ENCODE measurements at regions not wholly inside any gene's neighbourhood (a gene's known extent, or its start where the extent isn't known, plus 50 kb on each side); places are given as distances from the start of the nearest gene placed in this dataset.
A peak's percentile ranks its signal among the peaks of the same experiment; 100 is the strongest.

- intact Hi-C loops (cut with micrococcal nuclease) = loop anchor here (1.0 to 5.0 kb wide), 2 partner anchors 41 to 93 kb away; no protein-coding TSS in a partner anchor
- TSS peak; percentile 85 for BruUV-seq (replicated peaks)
- ChIA-PET POLR2A (interaction anchor here (0.5 to 1.2 kb wide), 8 partner anchors 13 to 386 kb away, joined by 3 to 4 read pairs (median 3); no protein-coding TSS in a partner anchor), CTCF (interaction anchor here (0.6 to 0.7 kb wide), 3 partner anchors 8 to 161 kb away, joined by 3 read pairs; no protein-coding TSS in a partner anchor)
- Mint-ChIP-seq H3K9me3 (ENCODE audit: unreplicated experiment) (no peaks in the 10 kb centered on the region), H3K4me3 (ENCODE audit: unreplicated experiment) (peak overlapping the region; percentile 9), H3K4me1 (ENCODE audit: insufficient read depth, unreplicated experiment) (peaks cover 36% of the 10 kb centered on the region), H3K36me3 (ENCODE audit: insufficient read depth, unreplicated experiment) (no peaks in the 10 kb centered on the region), H3K27ac (ENCODE audit: low read depth, unreplicated experiment) (peak overlapping the region; percentile 84), H3K27me3 (ENCODE audit: insufficient read depth, unreplicated experiment) (no peaks in the 10 kb centered on the region)
- DNase-seq (ENCODE audit: unreplicated experiment) = peak; percentile 93
- no peak for TF ChIP-seq CTCF (IDR thresholded peaks at IDR 0.05; ENCODE audit: unreplicated experiment)
These were observed 326.4 kb downstream of the DCHS2 start for GRCh38 chr4:154164931-154165839.

- Mint-ChIP-seq H3K27me3 (ENCODE audit: insufficient read depth, unreplicated experiment) (no peaks in the 10 kb centered on the region), H3K27ac (ENCODE audit: low read depth, unreplicated experiment) (no peak overlapping the region), H3K9me3 (ENCODE audit: unreplicated experiment) (no peaks in the 10 kb centered on the region), H3K4me3 (ENCODE audit: unreplicated experiment) (no peak overlapping the region), H3K4me1 (ENCODE audit: insufficient read depth, unreplicated experiment) (peaks cover 37% of the 10 kb centered on the region), H3K36me3 (ENCODE audit: insufficient read depth, unreplicated experiment) (no peaks in the 10 kb centered on the region)
- no TSS peak for BruUV-seq (replicated peaks)
- no peak for TF ChIP-seq CTCF (IDR thresholded peaks at IDR 0.05; ENCODE audit: unreplicated experiment)
- intact Hi-C loops (cut with micrococcal nuclease) = no loop called here
- ChIA-PET CTCF (no interaction called here), POLR2A (no interaction called here)
- no peak for DNase-seq (ENCODE audit: unreplicated experiment)
These were observed 330.9 kb downstream of the DCHS2 start for GRCh38 chr4:154160519-154161301.

- no TSS peak for BruUV-seq (replicated peaks)
- POLR2A ChIA-PET = interaction anchor here (0.6 kb wide), 1 partner anchor 24 kb away, joined by 3 read pairs; no protein-coding TSS in a partner anchor
- Mint-ChIP-seq H3K27ac (ENCODE audit: low read depth, unreplicated experiment) (no peak overlapping the region), H3K4me1 (ENCODE audit: insufficient read depth, unreplicated experiment) (peaks cover 18% of the 10 kb centered on the region), H3K9me3 (ENCODE audit: unreplicated experiment) (no peaks in the 10 kb centered on the region), H3K36me3 (ENCODE audit: insufficient read depth, unreplicated experiment) (no peaks in the 10 kb centered on the region), H3K4me3 (ENCODE audit: unreplicated experiment) (no peak overlapping the region), H3K27me3 (ENCODE audit: insufficient read depth, unreplicated experiment) (no peaks in the 10 kb centered on the region)
- TF ChIP-seq CTCF (IDR thresholded peaks at IDR 0.05; ENCODE audit: unreplicated experiment) = no peak
- intact Hi-C loops (cut with micrococcal nuclease) = no loop called here
- DNase-seq (ENCODE audit: unreplicated experiment) = no peak
- CTCF ChIA-PET = interaction anchor here (0.6 to 1.1 kb wide), 2 partner anchors 19 to 21 kb away, joined by 3 to 6 read pairs; no protein-coding TSS in a partner anchor
These were observed 333.0 kb downstream of the DCHS2 start for GRCh38 chr4:154158361-154159155.
